Smooth muscle cell (in vitro differentiated cells): ENCODE measurements at regions not wholly inside any gene's neighbourhood (a gene's known extent, or its start where the extent isn't known, plus 50 kb on each side); places are given as distances from the start of the nearest gene placed in this dataset.
A peak's percentile ranks its signal among the peaks of the same experiment; 100 is the strongest.

Source experiments
- DNase-seq: peaks from one replicate; lab custom pipeline; 2025; ENCODE audit not compliant: unreplicated experiment; lab: John Stamatoyannopoulos, UW
- H2AFZ ChIP-seq: fragments of 200-600 bp; sonication (generic); 2 replicates; pipeline ENCODE4 v1.6.0; 2016; ENCODE audit warnings: antibody characterized with exemption, low read depth, mild to moderate bottlenecking
- H3F3A ChIP-seq: fragments of 200-600 bp; sonication (generic); 2 replicates; pipeline ENCODE4 v1.6.0; 2017; ENCODE audit warnings: antibody characterized with exemption, low read depth
- H3K27ac ChIP-seq: fragments of 200-600 bp; sonication (generic); 2 replicates; pipeline ENCODE4 v1.5.1; 2016; ENCODE audit warnings: low read depth, mild to moderate bottlenecking
- H3K27me3 ChIP-seq: fragments of 200-600 bp; sonication (generic); 2 replicates; pipeline ENCODE4 v1.6.1; 2016; ENCODE audit warnings: low read depth, mild to moderate bottlenecking
- H3K36me3 ChIP-seq: fragments of 200-600 bp; sonication (generic); 2 replicates; pipeline ENCODE4 v1.5.1; 2016; ENCODE audit warnings: low read depth
- H3K4me1 ChIP-seq: fragments of 200-600 bp; sonication (generic); 2 replicates; pipeline ENCODE4 v1.5.1; 2016; ENCODE audit warnings: low read depth
- H3K4me2 ChIP-seq: fragments of 200-600 bp; sonication (generic); 2 replicates; pipeline ENCODE4 v1.6.0; 2016; ENCODE audit warnings: mild to moderate bottlenecking
- H3K4me3 ChIP-seq: fragments of 200-600 bp; sonication (generic); 2 replicates; pipeline ENCODE4 v1.5.1; 2016; ENCODE audit warnings: mild to moderate bottlenecking
- H3K79me2 ChIP-seq: fragments of 200-600 bp; sonication (generic); 2 replicates; pipeline ENCODE4 v1.6.0; 2016; ENCODE audit warnings: low read depth, mild to moderate bottlenecking
- H3K9ac ChIP-seq: fragments of 200-600 bp; sonication (generic); 2 replicates; pipeline ENCODE4 v1.6.0; 2016; ENCODE audit warnings: low read depth
- H3K9me3 ChIP-seq: fragments of 200-600 bp; sonication (generic); replicated peaks from 2 replicates; pipeline ENCODE4 v1.5.1; 2016; ENCODE audit warnings: low read depth
- H4K20me1 ChIP-seq: fragments of 200-600 bp; sonication (generic); 2 replicates; pipeline ENCODE4 v1.6.0; 2016; ENCODE audit warnings: low read depth
- CTCF ChIP-seq: fragments of 200-600 bp; sonication (generic); IDR thresholded peaks from 2 replicates; pipeline ENCODE4 v1.5.1; 2017; ENCODE audit warnings: borderline replicate concordance, mild to moderate bottlenecking, antibody characterized with exemption; ENCODE audit not compliant: insufficient read depth, poor library complexity, severe bottlenecking
- WGBS: methylation state at CpG from one replicate; pipeline ENCODE4 v1.1.7; 2016; ENCODE audit warnings: low lambda C conversion rate; 5-methylcytosine and 5-hydroxymethylcytosine counted together

GRCh38 chr6:132011582-132011981 is 60.4 kb upstream of the CCN2 start:
- no peaks in the 10 kb centered on the region for H3K79me2 ChIP-seq
- no peaks in the 10 kb centered on the region for H3K27me3 ChIP-seq
- no peak for TF ChIP-seq CTCF
- H2AFZ ChIP-seq: no peak overlapping the region
- H3K9ac ChIP-seq: no peak overlapping the region
- WGBS: 87% methylated on average over 2 of the region's 2 CpGs
- H3K4me1 ChIP-seq: no peaks in the 10 kb centered on the region
- DNase-seq: no peak
- H3K4me2 ChIP-seq: no peak overlapping the region
- no peaks in the 10 kb centered on the region for H3K36me3 ChIP-seq
- H3K9me3 ChIP-seq: no peaks in the 10 kb centered on the region
- H4K20me1 ChIP-seq: no peaks in the 10 kb centered on the region
- no peak overlapping the region for H3K27ac ChIP-seq
- no peaks in the 10 kb centered on the region for H3F3A ChIP-seq
- no peak overlapping the region for H3K4me3 ChIP-seq

- H3K4me2 ChIP-seq: no peak overlapping the region
- H4K20me1 ChIP-seq: no peaks in the 10 kb centered on the region
- H3K4me1 ChIP-seq: peaks cover 3% of the 10 kb centered on the region
- no peak overlapping the region for H3K4me3 ChIP-seq
- no peaks in the 10 kb centered on the region for H3K36me3 ChIP-seq
- DNase-seq: no peak
- peaks cover 3% of the 10 kb centered on the region for H3F3A ChIP-seq
- no peak overlapping the region for H3K27ac ChIP-seq
- no peaks in the 10 kb centered on the region for H3K9me3 ChIP-seq
- no peak overlapping the region for H3K9ac ChIP-seq
- no peak overlapping the region for H2AFZ ChIP-seq
- H3K27me3 ChIP-seq: no peaks in the 10 kb centered on the region
- no peaks in the 10 kb centered on the region for H3K79me2 ChIP-seq
- TF ChIP-seq CTCF: no peak
Observed at GRCh38 chr6:132009175-132009574, 58.0 kb upstream of the CCN2 start.

GRCh38 chr6:132007474-132008190 is 56.5 kb upstream of the CCN2 start:
- Histone ChIP-seq H3K79me2 (no peaks in the 10 kb centered on the region), H3K4me1 (peaks cover 3% of the 10 kb centered on the region), H3F3A (peaks cover 3% of the 10 kb centered on the region), H3K36me3 (no peaks in the 10 kb centered on the region), H3K4me3 (no peak overlapping the region), H3K4me2 (peak overlapping the region; percentile 24), H4K20me1 (no peaks in the 10 kb centered on the region), H2AFZ (peak overlapping the region; percentile 26), H3K9me3 (no peaks in the 10 kb centered on the region), H3K9ac (peak overlapping the region; percentile 43), H3K27me3 (no peaks in the 10 kb centered on the region), H3K27ac (peak overlapping the region; percentile 70)
- no peak for TF ChIP-seq CTCF
- 45% methylated on average over 2 of the region's 2 CpGs for WGBS
- DNase-seq: no peak

GRCh38 chr6:132005178-132005577 is 54.0 kb upstream of the CCN2 start:
- Histone ChIP-seq H3K79me2 (no peaks in the 10 kb centered on the region), H3K9ac (no peak overlapping the region), H3K4me1 (peaks cover 3% of the 10 kb centered on the region), H3K36me3 (no peaks in the 10 kb centered on the region), H3K4me2 (no peak overlapping the region), H2AFZ (peak overlapping the region; percentile 10), H3K27me3 (no peaks in the 10 kb centered on the region), H3K9me3 (no peaks in the 10 kb centered on the region), H3K4me3 (no peak overlapping the region), H3K27ac (peak overlapping the region; percentile 94), H3F3A (peaks cover 7% of the 10 kb centered on the region), H4K20me1 (no peaks in the 10 kb centered on the region)
- no peak for DNase-seq
- no peak for TF ChIP-seq CTCF
- 97% methylated on average over 2 of the region's 2 CpGs for WGBS
